HepG2 (cell line): ENCODE measurements at regions not wholly inside any gene's neighbourhood (a gene's known extent, or its start where the extent isn't known, plus 50 kb on each side); places are given as distances from the start of the nearest gene placed in this dataset.

Source experiments
- ATAC-seq: fragments of 200-7000 bp; cut with Tn5 transposase; 3 replicates; pipeline ENCODE4 v1.9.1; 2020; ENCODE audit warnings: mild to moderate bottlenecking, moderate library complexity
- BruUV-seq: library from RNA; stranded (reverse); fragments of 400-500 nt; replicated peaks from 2 replicates; lab custom pipeline; 2021; lab: Mats Ljungman, UMichigan
- CTCF ChIA-PET: fragments of 300-600 bp; formaldehyde crosslinking; extraction: SDS; loops from one replicate; lab custom pipeline; 2021; ENCODE audit warnings: low total read pairs, inconsistent platforms, low intra/inter-chr PET ratio; lab: Yijun Ruan, JAX
- POLR2A ChIA-PET: fragments of 350-600 bp; sonication (Branson Sonifier 250); formaldehyde crosslinking; loops from one replicate; lab custom pipeline; 2020; ENCODE audit warnings: antibody characterized with exemption, inconsistent platforms; lab: Yijun Ruan, JAX
- DNase-seq: peaks from one replicate; pipeline ENCODE4 v3.0.0-alpha.2; 2015; ENCODE audit warnings: low spot score
- FAIRE-seq: peaks from 3 replicates; lab custom pipeline; 2011; peaks lifted over from hg19 to GRCh38; lab: Jason Lieb, UNC
- H2AFZ ChIP-seq: one replicate; pipeline ENCODE4 v1.6.1; 2011; ENCODE audit warnings: low read length, inconsistent platforms
- H3K27ac ChIP-seq: fragments of 300-600 bp; 3 replicates; pipeline ENCODE4 v1.8.0; 2011; ENCODE audit warnings: mixed run types, mild to moderate bottlenecking, mixed read lengths, low read length, inconsistent platforms; ENCODE audit not compliant: insufficient read depth; ENCODE audit errors: extremely low read length
- H3K27me3 ChIP-seq, 2 experiments: fragments of 200-600 bp in 1 of 2; 2 replicates in 1 of 2; 3 replicates in 1 of 2; pipeline versions ENCODE4 v1.6.0 to v1.8.0; 2011; ENCODE audit warnings: low read length in 2 of 2, mild to moderate bottlenecking in 2 of 2, moderate library complexity in 2 of 2, inconsistent platforms in 1 of 2; ENCODE audit not compliant: insufficient read depth in 2 of 2, control insufficient read depth in 1 of 2
- H3K36me3 ChIP-seq, 2 experiments: fragments of 200-600 bp in 1 of 2; replicated peaks in 1 of 2; 2 replicates in 1 of 2; 3 replicates in 1 of 2; pipeline versions ENCODE4 v1.5.1 to v1.8.0; 2011; ENCODE audit warnings: low read length in 2 of 2, inconsistent platforms in 1 of 2; ENCODE audit not compliant: insufficient read depth in 2 of 2, control insufficient read depth in 1 of 2
- H3K4me1 ChIP-seq: 2 replicates; pipeline ENCODE4 v1.5.1; 2012; ENCODE audit warnings: low read length, inconsistent platforms; ENCODE audit not compliant: insufficient read depth
- H3K4me2 ChIP-seq: 2 replicates; pipeline ENCODE4 v1.6.0; 2011; ENCODE audit warnings: low read depth, low read length, inconsistent platforms
- H3K4me3 ChIP-seq, 3 experiments: fragments of 200-600 bp in 1 of 3; sonication (generic), shearing (Covaris generic) in 1 of 3; replicated peaks in 1 of 3; 2 replicates each; pipeline ENCODE4 v1.5.1; 2011 to 2016; ENCODE audit warnings: low read length in 3 of 3, inconsistent platforms in 2 of 3, low read depth in 2 of 3, mild to moderate bottlenecking in 2 of 3, control low read depth in 1 of 3, mixed read lengths in 1 of 3; ENCODE audit not compliant: insufficient read depth in 1 of 3
- H3K79me2 ChIP-seq: one replicate; pipeline ENCODE4 v1.6.1; 2011; ENCODE audit warnings: low read length, inconsistent platforms; ENCODE audit not compliant: insufficient read depth
- H3K9ac ChIP-seq: 2 replicates; pipeline ENCODE4 v1.6.0; 2011; ENCODE audit warnings: mild to moderate bottlenecking, low read depth, low read length, inconsistent platforms; ENCODE audit not compliant: insufficient read depth
- H3K9me3 ChIP-seq: 2 replicates; pipeline ENCODE4 v1.5.1; 2012; ENCODE audit warnings: mild to moderate bottlenecking, low read length
- H4K20me1 ChIP-seq: 2 replicates; pipeline ENCODE4 v1.6.0; 2011; ENCODE audit warnings: inconsistent platforms, mild to moderate bottlenecking, low read length, moderate library complexity; ENCODE audit not compliant: insufficient read depth
- FOXP1 ChIP-seq, 2 experiments: fragments of 450-650 bp in 1 of 2; IDR thresholded peaks; 2 replicates each; pipeline ENCODE4 v1.6.1; 2017 to 2018; ENCODE audit warnings: antibody characterized with exemption in 1 of 2
- STAT6 ChIP-seq: sonication (generic); formaldehyde crosslinking; IDR thresholded peaks from 2 replicates; pipeline ENCODE4 v1.4.0; 2020; ENCODE audit warnings: missing genetic modification reagents, mild to moderate bottlenecking, borderline replicate concordance
- ZNF160 ChIP-seq: sonication (generic); formaldehyde crosslinking; IDR thresholded peaks from 2 replicates; pipeline ENCODE4 v1.8.0; 2022; ENCODE audit warnings: mild to moderate bottlenecking, inconsistent platforms, missing genetic modification reagents
- ZNF567 ChIP-seq: sonication (generic); formaldehyde crosslinking; IDR thresholded peaks from 2 replicates; pipeline ENCODE4 v1.8.1; 2023; ENCODE audit warnings: mild to moderate bottlenecking, missing genetic modification reagents, borderline replicate concordance
- WGBS: methylation state at CpG from one replicate; pipeline ENCODE4 v1.1.6; 2017; ENCODE audit warnings: low lambda C conversion rate; 5-methylcytosine and 5-hydroxymethylcytosine counted together
- in situ Hi-C: cut with HindIII; loops from 2 replicates; pipeline ENCODE4 v1.10.0; 2017; ENCODE audit warnings: low pct_unique_long_range_greater_than_20kb; ENCODE audit not compliant: extremely low pct_ligation_motif_present
- intact Hi-C: fragments of 100-400 bp; cut with micrococcal nuclease; formaldehyde crosslinking; loops from one replicate; pipeline ENCODE4 v1.10.0; 2022; ENCODE audit not compliant: unreplicated experiment
- TF ChIP-seq, protein P1 (sequence below): IDR thresholded peaks from 2 replicates; pipeline ENCODE4 v1.4.0; 2020; ENCODE audit warnings: mild to moderate bottlenecking, missing genetic modification reagents
- TF ChIP-seq, protein P2 (sequence below): sonication (generic); formaldehyde crosslinking; IDR thresholded peaks from 2 replicates; pipeline ENCODE4 v1.5.1; 2020; ENCODE audit warnings: missing genetic modification reagents, mild to moderate bottlenecking, borderline replicate concordance
- TF ChIP-seq, protein P3 (sequence below): sonication (generic); formaldehyde crosslinking; conservative IDR thresholded peaks from 2 replicates; pipeline ENCODE4 v1.4.0; 2020; ENCODE audit warnings: mild to moderate bottlenecking, missing genetic modification reagents, moderate library complexity

- WGBS: 40% methylated on average over 1 of the region's 1 CpG
- BruUV-seq: no TSS peak
- H3K79me2 ChIP-seq: no peaks in the 10 kb centered on the region
- no peak for ATAC-seq
- no peaks in the 10 kb centered on the region for H4K20me1 ChIP-seq
- no peak overlapping the region for H3K27ac ChIP-seq
- H2AFZ ChIP-seq: no peak overlapping the region
- no peak overlapping the region for H3K9ac ChIP-seq
- no peaks in the 10 kb centered on the region for H3K27me3 ChIP-seq
- H3K4me2 ChIP-seq: no peak overlapping the region
- CTCF ChIA-PET: no interaction called here
- FAIRE-seq: no peak
- H3K4me3 ChIP-seq: no peak overlapping the region
- DNase-seq: no peak
- H3K4me1 ChIP-seq: no peaks in the 10 kb centered on the region
- intact Hi-C loops (no loop called here), in situ Hi-C loops (no loop called here)
- H3K9me3 ChIP-seq: no peaks in the 10 kb centered on the region
- no peaks in the 10 kb centered on the region for H3K36me3 ChIP-seq
- POLR2A ChIA-PET: no interaction called here
- TF ChIP-seq STAT6 (no peak), FOXP1 (IDR thresholded peaks at IDR 0.05) (no peak), FOXP1 (CRISPR knock-in tag; IDR thresholded peaks at IDR 0.05) (no peak), ZNF567 (CRISPR knock-in tag) (no peak), ZNF160 (CRISPR knock-in tag) (no peak)
- TF ChIP-seq, protein P1, sequence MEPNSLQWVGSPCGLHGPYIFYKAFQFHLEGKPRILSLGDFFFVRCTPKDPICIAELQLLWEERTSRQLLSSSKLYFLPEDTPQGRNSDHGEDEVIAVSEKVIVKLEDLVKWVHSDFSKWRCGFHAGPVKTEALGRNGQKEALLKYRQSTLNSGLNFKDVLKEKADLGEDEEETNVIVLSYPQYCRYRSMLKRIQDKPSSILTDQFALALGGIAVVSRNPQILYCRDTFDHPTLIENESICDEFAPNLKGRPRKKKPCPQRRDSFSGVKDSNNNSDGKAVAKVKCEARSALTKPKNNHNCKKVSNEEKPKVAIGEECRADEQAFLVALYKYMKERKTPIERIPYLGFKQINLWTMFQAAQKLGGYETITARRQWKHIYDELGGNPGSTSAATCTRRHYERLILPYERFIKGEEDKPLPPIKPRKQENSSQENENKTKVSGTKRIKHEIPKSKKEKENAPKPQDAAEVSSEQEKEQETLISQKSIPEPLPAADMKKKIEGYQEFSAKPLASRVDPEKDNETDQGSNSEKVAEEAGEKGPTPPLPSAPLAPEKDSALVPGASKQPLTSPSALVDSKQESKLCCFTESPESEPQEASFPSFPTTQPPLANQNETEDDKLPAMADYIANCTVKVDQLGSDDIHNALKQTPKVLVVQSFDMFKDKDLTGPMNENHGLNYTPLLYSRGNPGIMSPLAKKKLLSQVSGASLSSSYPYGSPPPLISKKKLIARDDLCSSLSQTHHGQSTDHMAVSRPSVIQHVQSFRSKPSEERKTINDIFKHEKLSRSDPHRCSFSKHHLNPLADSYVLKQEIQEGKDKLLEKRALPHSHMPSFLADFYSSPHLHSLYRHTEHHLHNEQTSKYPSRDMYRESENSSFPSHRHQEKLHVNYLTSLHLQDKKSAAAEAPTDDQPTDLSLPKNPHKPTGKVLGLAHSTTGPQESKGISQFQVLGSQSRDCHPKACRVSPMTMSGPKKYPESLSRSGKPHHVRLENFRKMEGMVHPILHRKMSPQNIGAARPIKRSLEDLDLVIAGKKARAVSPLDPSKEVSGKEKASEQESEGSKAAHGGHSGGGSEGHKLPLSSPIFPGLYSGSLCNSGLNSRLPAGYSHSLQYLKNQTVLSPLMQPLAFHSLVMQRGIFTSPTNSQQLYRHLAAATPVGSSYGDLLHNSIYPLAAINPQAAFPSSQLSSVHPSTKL (CRISPR knock-in tag): no peak
- TF ChIP-seq, protein P2, sequence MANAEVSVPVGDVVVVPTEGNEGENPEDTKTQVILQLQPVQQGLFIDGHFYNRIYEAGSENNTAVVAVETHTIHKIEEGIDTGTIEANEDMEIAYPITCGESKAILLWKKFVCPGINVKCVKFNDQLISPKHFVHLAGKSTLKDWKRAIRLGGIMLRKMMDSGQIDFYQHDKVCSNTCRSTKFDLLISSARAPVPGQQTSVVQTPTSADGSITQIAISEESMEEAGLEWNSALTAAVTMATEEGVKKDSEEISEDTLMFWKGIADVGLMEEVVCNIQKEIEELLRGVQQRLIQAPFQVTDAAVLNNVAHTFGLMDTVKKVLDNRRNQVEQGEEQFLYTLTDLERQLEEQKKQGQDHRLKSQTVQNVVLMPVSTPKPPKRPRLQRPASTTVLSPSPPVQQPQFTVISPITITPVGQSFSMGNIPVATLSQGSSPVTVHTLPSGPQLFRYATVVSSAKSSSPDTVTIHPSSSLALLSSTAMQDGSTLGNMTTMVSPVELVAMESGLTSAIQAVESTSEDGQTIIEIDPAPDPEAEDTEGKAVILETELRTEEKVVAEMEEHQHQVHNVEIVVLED (CRISPR knock-in tag): no peak
- TF ChIP-seq, protein P3, sequence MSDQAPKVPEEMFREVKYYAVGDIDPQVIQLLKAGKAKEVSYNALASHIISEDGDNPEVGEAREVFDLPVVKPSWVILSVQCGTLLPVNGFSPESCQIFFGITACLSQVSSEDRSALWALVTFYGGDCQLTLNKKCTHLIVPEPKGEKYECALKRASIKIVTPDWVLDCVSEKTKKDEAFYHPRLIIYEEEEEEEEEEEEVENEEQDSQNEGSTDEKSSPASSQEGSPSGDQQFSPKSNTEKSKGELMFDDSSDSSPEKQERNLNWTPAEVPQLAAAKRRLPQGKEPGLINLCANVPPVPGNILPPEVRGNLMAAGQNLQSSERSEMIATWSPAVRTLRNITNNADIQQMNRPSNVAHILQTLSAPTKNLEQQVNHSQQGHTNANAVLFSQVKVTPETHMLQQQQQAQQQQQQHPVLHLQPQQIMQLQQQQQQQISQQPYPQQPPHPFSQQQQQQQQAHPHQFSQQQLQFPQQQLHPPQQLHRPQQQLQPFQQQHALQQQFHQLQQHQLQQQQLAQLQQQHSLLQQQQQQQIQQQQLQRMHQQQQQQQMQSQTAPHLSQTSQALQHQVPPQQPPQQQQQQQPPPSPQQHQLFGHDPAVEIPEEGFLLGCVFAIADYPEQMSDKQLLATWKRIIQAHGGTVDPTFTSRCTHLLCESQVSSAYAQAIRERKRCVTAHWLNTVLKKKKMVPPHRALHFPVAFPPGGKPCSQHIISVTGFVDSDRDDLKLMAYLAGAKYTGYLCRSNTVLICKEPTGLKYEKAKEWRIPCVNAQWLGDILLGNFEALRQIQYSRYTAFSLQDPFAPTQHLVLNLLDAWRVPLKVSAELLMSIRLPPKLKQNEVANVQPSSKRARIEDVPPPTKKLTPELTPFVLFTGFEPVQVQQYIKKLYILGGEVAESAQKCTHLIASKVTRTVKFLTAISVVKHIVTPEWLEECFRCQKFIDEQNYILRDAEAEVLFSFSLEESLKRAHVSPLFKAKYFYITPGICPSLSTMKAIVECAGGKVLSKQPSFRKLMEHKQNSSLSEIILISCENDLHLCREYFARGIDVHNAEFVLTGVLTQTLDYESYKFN (CRISPR knock-in tag): no peak
Observed at GRCh38 chr5:39829441-39829840, 404.7 kb upstream of the DAB2 start.
